Parathyroid adenoma (tissue), 2 donors: ENCODE measurements at regions not wholly inside any gene's neighbourhood (a gene's known extent, or its start where the extent isn't known, plus 50 kb on each side); places are given as distances from the start of the nearest gene placed in this dataset.

Source experiments
- H2AFZ ChIP-seq: fragments of 300-600 bp; sonication (generic); one replicate; pipeline ENCODE4 v1.7.0; 2017; ENCODE audit warnings: antibody characterized with exemption, mild to moderate bottlenecking
- H3K27ac ChIP-seq: fragments of 300-600 bp; sonication (generic); one replicate; pipeline ENCODE4 v1.7.0; 2017
- H3K27me3 ChIP-seq: fragments of 300-600 bp; sonication (generic); one replicate; pipeline ENCODE4 v1.7.0; 2017; ENCODE audit warnings: low read length; ENCODE audit not compliant: control insufficient read depth, insufficient read depth
- H3K36me3 ChIP-seq: fragments of 300-600 bp; sonication (generic); one replicate; pipeline ENCODE4 v1.7.0; 2017; ENCODE audit warnings: low read length; ENCODE audit not compliant: control insufficient read depth, insufficient read depth
- H3K4me1 ChIP-seq: fragments of 300-600 bp; sonication (generic); one replicate; pipeline ENCODE4 v1.7.0; 2017; ENCODE audit warnings: control low read depth
- H3K4me2 ChIP-seq: fragments of 300-600 bp; sonication (generic); one replicate; pipeline ENCODE4 v1.7.0; 2017; ENCODE audit warnings: low read length
- H3K4me3 ChIP-seq: fragments of 300-600 bp; sonication (generic); one replicate; pipeline ENCODE4 v1.7.0; 2017; ENCODE audit warnings: low read depth, low read length
- H3K79me2 ChIP-seq: fragments of 300-600 bp; sonication (generic); one replicate; pipeline ENCODE4 v1.7.0; 2017; ENCODE audit warnings: control low read depth
- H3K9ac ChIP-seq: fragments of 300-600 bp; sonication (generic); one replicate; pipeline ENCODE4 v1.7.0; 2017; ENCODE audit warnings: mild to moderate bottlenecking
- H3K9me3 ChIP-seq: fragments of 300-600 bp; sonication (generic); one replicate; pipeline ENCODE4 v1.7.0; 2017; ENCODE audit warnings: low read length; ENCODE audit not compliant: control insufficient read depth
- TF ChIP-seq, protein P1 (sequence below): fragments of 300-600 bp; sonication (generic); IDR thresholded peaks from one replicate; pipeline ENCODE4 v1.7.0; 2017; ENCODE audit warnings: antibody characterized with exemption, mild to moderate bottlenecking
- donor health status: primary hyperparathyroidism.

DNA sequence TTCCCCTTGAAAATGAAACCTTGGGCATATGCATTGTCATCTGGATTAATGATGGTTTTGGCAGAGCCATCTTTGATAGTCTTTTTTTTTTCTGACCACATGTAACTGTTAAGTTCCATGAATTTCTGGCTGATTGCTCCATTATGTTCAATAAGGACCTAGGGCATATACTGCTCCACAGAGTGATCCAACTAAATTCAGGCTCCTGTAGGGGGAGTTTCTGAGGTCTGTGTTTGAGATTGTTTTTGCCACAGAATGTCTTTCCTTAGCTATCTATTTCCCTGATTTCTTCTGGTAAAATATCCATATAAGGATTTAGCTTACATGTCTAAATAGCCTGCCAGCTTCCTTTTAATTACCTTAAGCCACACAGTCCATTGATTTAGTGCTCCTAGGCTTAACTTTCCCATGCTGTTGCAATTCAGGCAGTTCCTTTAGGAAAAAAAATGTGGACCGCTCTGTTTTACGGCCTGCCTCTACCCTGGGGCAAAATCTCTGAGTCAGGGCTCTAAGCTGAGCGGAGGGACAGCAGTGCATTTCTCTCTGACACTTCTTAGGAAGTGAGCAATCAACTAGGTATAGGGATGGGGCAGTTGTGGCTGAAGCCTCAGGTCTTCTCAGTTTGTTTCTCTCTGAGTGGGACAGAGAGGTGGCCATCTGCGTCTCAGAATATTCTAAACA lies 796.2 kb downstream of the NR2F2 start:
- Histone ChIP-seq H3K4me1 (no peaks in the 10 kb centered on the region), H3K27me3 (no peaks in the 10 kb centered on the region), H3K9me3 (no peaks in the 10 kb centered on the region), H3K27ac (no peak overlapping the region), H3K9ac (no peak overlapping the region), H3K79me2 (no peaks in the 10 kb centered on the region), H2AFZ (no peak overlapping the region), H3K4me2 (no peak overlapping the region), H3K36me3 (no peaks in the 10 kb centered on the region), H3K4me3 (no peak overlapping the region)
- TF ChIP-seq, protein P1, sequence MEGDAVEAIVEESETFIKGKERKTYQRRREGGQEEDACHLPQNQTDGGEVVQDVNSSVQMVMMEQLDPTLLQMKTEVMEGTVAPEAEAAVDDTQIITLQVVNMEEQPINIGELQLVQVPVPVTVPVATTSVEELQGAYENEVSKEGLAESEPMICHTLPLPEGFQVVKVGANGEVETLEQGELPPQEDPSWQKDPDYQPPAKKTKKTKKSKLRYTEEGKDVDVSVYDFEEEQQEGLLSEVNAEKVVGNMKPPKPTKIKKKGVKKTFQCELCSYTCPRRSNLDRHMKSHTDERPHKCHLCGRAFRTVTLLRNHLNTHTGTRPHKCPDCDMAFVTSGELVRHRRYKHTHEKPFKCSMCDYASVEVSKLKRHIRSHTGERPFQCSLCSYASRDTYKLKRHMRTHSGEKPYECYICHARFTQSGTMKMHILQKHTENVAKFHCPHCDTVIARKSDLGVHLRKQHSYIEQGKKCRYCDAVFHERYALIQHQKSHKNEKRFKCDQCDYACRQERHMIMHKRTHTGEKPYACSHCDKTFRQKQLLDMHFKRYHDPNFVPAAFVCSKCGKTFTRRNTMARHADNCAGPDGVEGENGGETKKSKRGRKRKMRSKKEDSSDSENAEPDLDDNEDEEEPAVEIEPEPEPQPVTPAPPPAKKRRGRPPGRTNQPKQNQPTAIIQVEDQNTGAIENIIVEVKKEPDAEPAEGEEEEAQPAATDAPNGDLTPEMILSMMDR: no peak

DNA sequence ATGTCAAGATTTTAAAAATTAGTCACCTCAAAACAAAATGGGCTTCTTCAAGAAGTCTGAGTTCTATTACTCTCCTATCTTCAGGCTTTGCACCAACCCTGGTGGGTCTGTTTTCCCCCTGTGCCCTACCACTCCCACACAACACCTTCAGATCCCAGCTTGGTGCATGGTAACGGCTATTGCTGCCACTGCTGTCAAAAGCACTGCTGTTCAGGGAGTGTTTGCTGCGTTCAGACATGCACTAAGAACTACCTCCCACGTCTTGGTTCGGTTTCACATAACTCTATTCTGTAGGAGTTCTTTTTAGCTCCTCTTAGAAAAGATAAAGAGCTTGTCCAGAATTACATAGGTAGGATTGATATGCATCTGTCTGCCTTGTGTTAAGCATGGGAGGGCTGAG lies 799.2 kb downstream of the NR2F2 start:
- no peak overlapping the region for H3K27ac ChIP-seq
- H2AFZ ChIP-seq: no peak overlapping the region
- no peaks in the 10 kb centered on the region for H3K36me3 ChIP-seq
- no peaks in the 10 kb centered on the region for H3K9me3 ChIP-seq
- no peak overlapping the region for H3K9ac ChIP-seq
- TF ChIP-seq, protein P1: no peak
- H3K4me2 ChIP-seq: no peak overlapping the region
- H3K27me3 ChIP-seq: no peaks in the 10 kb centered on the region
- no peaks in the 10 kb centered on the region for H3K4me1 ChIP-seq
- H3K79me2 ChIP-seq: no peaks in the 10 kb centered on the region
- no peak overlapping the region for H3K4me3 ChIP-seq

- Histone ChIP-seq H3K9ac (no peak overlapping the region), H3K79me2 (no peaks in the 10 kb centered on the region), H3K9me3 (no peaks in the 10 kb centered on the region), H3K4me2 (no peak overlapping the region), H3K36me3 (no peaks in the 10 kb centered on the region), H3K27ac (no peak overlapping the region), H3K4me1 (no peaks in the 10 kb centered on the region), H3K4me3 (no peak overlapping the region), H3K27me3 (no peaks in the 10 kb centered on the region), H2AFZ (no peak overlapping the region)
- TF ChIP-seq, protein P1: no peak
Measured at GRCh38 chr15:97140216-97140615, 809.7 kb downstream of the NR2F2 start.

GRCh38 chr15:97141360-97141759 lies 810.9 kb downstream of the NR2F2 start:
- H3K27me3 ChIP-seq: no peaks in the 10 kb centered on the region
- H3K4me2 ChIP-seq: no peak overlapping the region
- H3K79me2 ChIP-seq: no peaks in the 10 kb centered on the region
- no peak overlapping the region for H2AFZ ChIP-seq
- H3K9me3 ChIP-seq: no peaks in the 10 kb centered on the region
- H3K36me3 ChIP-seq: no peaks in the 10 kb centered on the region
- H3K9ac ChIP-seq: no peak overlapping the region
- H3K4me3 ChIP-seq: no peak overlapping the region
- TF ChIP-seq, protein P1: no peak
- no peak overlapping the region for H3K27ac ChIP-seq
- H3K4me1 ChIP-seq: no peaks in the 10 kb centered on the region

DNA sequence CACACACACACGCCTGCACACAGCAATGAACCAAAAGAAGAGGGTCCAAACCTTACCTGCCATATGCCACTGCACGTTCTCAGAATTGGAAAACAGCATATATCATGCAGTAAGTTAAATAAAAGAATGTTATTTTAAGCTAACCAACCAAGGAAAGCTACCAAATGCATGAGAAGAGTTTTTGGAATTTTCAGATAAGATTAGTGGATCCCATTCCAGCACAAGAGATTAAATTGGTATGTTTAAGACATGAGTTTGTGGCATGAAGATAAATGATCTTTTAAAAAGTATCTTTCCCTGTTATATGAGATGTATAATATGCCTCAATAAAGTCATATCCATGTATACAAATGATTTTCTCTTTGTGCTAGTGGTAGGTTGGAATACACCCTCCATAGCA lies 811.4 kb downstream of the NR2F2 start:
- TF ChIP-seq, protein P1: no peak

More for the DNA sequence above, 811.4 kb downstream of the NR2F2 start:
- Histone ChIP-seq H3K79me2 (no peaks in the 10 kb centered on the region), H3K4me1 (no peaks in the 10 kb centered on the region), H3K4me3 (no peak overlapping the region), H3K9ac (no peak overlapping the region), H3K4me2 (no peak overlapping the region), H2AFZ (no peak overlapping the region), H3K27ac (no peak overlapping the region), H3K27me3 (no peaks in the 10 kb centered on the region), H3K36me3 (no peaks in the 10 kb centered on the region), H3K9me3 (no peaks in the 10 kb centered on the region)
